ENCODE measurements at regions not wholly inside any gene's neighbourhood (a gene's known extent, or its start where the extent isn't known, plus 50 kb on each side); places are given as distances from the start of the nearest gene placed in this dataset.

GRCh38 chr6:14811775-14812428 is 434.0 kb upstream of the JARID2 start:
- TF ChIP-seq CTCF (IDR thresholded peaks at IDR 0.05): no peak

- TF ChIP-seq CTCF (IDR thresholded peaks at IDR 0.05): no peak
These were observed 431.9 kb upstream of the JARID2 start for GRCh38 chr6:14814016-14814415.

DNA sequence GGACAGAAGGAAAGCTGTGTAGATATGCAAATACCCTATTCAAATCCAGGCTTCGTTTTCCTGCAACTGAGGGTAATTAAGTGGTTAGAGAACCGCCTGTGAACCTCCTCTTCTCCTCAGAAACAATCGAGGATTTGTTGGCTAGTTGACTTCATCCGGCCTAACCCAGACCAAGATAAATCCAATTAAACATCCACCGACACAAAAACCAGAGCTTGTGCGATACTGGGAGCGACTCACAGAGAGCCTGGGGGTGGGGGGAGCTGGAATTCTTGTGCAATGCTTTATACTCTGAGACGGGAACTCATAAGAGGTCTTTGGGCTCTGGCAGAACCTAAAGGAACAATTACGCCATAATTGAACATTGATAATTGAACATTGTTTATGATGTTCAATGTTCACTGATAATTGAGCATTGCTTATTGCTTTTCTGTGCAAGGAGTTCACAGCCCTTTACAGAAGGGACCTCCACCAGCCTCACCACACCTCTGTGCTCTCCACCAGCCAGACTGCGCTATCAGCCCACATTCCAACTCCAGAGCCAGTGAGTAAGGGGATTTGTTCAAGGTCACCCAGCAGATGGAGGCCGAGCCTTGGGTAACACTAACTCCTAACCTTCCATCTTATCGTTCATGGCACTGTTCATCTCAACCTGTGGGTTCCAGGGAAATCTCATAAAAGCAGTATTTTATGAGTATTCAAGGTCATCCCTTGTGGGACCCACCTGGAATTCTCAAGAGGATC is 429.6 kb upstream of the JARID2 start:
- no peak for TF ChIP-seq CTCF (IDR thresholded peaks at IDR 0.05)

- no peak for TF ChIP-seq CTCF (IDR thresholded peaks at IDR 0.05)
These were observed 428.8 kb upstream of the JARID2 start for GRCh38 chr6:14817074-14817473.

DNA sequence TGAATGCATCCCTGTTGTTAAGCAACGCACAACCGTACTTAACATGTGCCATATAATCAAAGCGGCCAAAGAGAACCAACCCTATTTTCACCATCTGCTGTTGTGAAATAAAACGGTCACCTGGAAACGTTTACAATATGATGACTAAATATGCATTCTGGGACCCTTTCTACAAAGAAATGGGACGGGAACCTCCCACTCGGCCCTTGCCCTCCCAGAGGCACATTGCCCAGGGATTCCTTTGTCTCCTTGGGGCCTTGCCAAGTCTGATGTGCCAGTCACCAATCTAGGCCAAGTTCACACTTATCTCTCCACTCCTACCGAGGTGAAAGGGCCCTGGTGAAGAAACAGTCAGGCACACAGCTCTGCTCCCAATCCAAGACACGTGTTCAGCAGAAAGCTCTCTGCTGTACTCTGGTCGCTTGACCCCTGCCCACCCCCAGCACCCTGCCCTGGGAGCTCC is 427.4 kb upstream of the JARID2 start:
- no peak for TF ChIP-seq CTCF (IDR thresholded peaks at IDR 0.05)

DNA sequence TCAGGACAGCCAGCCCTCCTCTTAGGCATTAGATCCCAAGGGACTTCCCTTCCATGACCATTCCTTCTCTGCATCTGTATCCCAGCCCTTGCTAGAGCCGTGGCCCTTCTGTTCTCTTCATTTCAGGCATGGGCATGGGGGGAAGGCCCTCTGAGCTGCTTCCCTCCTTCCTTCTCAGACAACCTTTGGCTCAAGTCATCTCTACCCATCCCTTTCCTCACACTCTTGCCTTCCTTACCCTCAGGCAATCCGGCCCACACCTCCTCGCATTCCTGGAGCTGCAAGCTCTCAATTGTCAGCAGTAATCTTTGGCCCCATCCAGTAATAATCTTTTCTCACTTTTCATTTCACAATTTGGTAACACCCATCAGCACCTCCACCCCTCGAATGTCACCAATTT is 426.9 kb upstream of the JARID2 start:
- TF ChIP-seq CTCF (IDR thresholded peaks at IDR 0.05): no peak

DNA sequence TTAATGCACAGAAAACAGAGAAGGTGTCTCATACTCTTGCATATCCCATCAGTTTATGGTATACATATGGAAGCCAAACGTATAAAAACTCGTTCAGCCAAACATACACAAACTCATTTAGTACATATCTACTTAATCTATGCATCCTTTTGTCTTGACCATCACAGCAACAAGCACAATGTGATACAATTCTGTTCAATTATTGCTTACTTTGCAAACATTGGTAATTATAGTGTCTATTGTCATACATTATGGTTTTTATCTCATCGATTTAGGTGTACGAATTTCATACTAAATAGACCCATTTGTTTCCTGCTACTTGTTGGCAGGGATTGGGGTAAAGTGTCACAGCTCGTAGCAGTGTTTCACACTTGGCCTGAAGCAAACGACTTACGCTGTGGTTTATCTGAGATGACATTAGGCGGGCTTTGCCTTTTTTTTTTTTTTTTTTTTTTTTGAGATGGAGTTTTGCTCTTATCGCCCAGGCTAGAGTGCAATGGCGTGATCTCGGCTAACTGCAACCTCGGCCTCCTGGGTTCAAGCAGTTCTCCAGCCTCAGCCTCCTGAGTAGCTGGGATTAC is 425.9 kb upstream of the JARID2 start:
- TF ChIP-seq CTCF (IDR thresholded peaks at IDR 0.05): no peak
